ENCODE measurements at regions not wholly inside any gene's neighbourhood (a gene's known extent, or its start where the extent isn't known, plus 50 kb on each side); places are given as distances from the start of the nearest gene placed in this dataset.

DNA sequence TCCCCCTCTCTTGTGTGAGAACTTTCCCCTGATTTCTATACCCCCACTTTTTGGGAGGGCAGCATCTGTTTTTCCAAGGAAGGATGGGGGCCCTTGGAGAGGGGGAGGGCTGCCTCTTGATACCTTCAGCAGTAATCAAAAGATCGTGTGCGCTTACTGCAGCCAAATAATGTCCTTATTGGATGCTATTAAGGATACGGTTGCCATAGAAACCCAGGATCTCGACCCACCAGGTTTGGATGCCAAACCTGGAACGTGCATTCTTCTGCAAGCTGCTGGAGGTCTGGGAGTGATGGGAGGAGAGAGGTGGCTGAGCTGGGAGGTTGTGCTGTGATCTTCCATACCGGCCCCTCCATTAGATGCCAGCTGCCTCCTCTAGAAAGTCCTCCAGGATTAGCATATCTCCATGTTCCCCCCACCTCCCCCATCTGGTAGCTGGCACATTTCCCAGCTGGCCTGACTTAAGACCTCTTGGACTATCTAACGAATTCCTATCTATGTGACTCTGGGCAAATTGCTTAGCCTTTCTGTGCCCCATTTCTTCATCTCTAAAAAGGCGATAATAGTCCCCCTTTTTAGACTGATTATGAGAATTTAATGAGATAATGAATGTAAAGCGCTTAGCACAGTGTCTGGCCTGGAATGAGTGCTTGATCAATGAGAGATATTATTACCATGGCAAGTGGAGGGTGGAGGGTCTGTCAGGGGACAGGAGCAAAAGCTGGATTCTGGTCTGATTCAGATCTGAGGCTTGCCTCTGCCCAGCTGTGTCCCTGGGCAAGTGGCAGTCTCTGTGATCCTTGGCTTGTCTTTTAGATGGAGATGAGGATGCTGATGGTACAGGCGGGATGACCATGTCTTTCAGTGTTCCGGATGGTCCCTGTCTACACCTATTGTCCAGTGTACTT lies 78.5 kb upstream of the PCBD1 start:
- no peak for DNase-seq

DNA sequence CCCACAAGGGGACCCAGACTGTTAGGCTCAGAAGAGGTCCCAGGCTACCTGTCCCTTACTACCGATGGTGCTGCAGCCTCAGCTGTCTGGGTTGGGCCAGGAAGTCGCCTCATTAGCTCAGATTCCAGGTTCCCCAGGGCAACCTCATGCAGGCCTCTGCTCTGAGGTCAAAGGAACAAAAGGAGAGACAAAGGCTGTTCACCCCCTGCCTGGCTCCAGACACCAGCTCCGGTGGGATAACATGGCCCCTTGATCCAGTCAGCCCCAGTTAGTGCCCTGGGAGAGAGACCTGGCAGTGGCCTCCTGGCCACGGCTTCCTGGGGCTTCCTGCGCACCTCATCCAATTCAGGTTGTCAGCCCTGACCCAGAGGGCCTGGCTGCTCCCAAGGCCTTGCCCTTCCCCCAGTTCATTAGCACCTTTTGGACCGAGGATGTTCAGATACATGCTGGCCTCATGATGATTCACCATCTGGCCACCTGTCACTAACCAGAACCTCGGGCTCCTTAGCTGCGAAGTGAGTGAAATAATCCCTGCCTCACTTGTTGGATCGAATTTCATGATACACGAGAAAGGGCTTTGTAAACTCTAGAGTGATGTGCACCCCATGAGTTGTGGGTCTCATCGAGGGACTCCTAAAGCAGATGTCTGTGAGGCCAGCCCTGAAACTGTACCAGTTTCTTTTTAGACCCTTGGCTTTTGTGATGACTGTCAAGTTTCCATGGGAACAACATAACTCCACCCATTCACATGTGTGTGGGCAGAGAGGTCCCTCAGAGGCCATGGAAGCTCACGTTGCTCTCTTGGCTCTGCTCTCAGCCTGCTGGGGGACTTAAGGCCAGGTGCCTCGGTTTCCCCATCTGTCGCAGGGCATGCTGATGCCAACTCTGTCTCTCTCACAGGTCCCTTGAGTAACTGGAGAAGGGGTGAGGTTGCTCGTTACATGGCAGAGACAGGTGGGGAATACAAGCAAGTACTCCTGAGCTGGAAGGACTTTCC lies 79.5 kb upstream of the PCBD1 start:
- DNase-seq: no peak

DNA sequence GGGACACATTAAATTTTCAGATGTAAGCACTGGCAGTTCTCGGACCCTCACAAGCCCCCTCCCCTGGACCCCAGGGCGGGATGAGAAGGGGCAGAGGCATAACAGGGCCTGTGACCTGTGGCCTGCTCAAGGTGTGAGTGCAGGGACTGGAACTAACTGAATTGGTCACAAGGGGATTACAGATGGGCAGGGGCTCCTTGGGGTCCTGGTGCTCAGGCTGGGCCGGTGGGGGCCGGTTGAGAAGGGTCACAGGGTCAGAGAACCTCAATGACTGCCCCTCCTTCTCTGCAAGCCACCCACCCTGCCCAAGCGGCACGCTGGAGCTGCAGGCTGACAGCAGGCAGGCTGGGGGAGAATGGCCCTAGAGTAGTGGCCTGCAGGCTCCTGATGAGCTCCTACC lies 80.8 kb upstream of the PCBD1 start:
- DNase-seq: no peak

DNA sequence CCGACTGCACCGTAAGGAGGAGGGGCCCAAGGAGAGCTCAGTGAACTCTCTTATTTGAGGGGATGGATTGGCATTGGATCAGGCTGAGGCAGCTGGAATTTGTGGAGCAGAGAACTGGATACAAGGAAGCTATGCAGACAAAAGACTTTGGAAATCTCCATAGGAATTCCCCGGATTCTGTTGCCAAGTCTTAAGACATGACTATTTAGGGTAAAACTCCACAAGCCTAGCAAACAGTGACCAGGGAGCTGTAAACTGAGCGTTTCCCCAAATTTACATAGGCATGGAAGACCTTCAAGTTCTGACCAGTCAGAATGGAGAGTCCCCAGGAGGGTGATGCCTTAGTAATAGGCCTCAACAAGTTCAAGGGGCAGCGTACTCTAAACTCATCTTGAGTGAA lies 82.5 kb upstream of the PCBD1 start:
- no peak for DNase-seq

DNA sequence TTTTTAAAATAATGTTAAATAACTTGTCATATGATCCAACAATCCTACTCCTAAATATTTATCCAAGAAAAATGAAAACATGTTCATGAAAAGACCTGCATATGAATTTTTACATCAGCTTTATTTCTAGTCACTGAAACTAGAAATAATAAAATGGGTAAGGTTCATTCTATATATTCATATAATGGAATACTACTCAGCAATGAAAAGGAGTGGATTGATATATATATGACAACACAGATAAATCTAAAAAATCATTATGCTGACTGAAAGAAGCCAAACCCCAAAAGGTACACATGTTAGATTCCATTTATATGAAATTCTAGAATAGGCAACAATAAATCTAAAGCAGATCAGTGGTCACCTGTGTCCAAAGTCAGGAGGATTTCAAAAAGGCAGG lies 84.9 kb upstream of the PCBD1 start:
- no peak for DNase-seq

DNA sequence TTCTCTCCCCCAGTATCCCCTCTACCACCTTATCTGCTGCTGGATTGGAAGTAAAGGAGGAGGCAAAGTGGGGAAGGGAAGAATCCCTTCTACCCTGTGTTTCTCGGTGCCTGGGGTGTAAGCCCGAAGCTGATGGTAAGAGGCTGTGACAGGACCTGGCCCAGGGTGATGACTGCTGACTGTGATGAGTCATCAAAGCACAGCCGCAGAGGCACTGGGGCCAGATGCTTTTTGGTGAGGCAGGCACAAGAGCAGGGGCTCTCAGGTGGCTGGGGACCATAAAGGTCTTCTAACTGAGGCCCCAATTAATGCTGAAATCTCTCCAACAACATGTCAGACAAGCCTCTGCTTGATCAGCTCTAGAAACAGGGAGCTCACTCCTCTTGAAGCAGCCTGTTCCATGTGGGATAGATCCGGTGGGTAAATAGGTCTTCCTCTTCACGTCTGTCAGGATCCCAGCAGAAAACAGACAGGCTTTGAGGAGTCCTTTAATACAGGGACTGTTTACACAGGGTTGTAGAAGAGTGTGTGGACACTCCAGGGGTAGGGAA lies 86.1 kb upstream of the PCBD1 start:
- DNase-seq: no peak

DNA sequence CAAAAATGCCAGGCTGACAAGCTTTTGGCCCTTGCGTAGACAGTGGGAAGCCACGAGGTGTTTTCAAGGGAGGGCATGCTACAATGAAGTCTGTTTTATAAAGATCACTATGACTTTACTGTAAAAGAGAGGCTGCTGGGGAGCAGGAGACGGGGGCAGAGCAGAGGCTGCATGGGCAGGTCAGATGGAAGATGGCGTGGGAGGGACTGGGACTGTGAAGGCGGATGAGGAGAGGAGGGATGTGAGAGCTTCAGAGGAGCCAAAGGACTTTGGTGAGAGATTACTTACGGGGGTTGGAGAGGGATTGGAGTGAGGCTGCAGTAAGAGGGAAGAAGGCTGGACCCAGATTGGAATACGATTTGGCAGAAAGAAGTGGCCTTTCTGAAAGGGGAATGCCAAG lies 86.6 kb upstream of the PCBD1 start:
- no peak for DNase-seq

DNA sequence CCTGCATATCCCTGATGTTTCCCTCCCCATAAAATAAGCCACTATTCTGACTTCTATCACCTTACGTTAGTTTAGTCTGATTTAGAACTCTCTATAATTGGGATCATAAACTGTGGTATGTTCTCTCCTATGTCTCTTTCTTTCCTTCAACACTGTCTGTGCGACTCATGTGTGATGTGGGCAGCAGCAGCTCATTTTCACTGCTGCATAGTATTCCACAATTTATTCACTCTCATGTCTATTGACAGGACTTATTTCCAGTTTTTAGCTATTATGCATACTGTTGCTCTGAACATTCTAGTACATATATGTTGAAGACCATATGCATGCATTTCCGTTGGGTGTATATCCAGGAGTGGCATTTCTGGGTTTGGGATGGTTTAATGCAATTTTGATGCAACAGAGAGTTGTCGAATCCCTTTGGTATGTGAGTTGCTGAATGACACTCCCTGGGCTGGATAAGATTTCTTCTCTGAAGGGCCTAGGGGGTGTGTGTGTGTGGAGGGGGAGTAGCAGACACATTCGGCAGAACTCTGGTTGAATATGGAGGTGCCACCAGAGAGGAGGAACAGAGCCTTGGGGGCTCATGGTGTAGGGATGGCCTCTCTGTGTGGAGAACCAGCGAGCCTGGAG lies 87.8 kb upstream of the PCBD1 start:
- DNase-seq: no peak

DNA sequence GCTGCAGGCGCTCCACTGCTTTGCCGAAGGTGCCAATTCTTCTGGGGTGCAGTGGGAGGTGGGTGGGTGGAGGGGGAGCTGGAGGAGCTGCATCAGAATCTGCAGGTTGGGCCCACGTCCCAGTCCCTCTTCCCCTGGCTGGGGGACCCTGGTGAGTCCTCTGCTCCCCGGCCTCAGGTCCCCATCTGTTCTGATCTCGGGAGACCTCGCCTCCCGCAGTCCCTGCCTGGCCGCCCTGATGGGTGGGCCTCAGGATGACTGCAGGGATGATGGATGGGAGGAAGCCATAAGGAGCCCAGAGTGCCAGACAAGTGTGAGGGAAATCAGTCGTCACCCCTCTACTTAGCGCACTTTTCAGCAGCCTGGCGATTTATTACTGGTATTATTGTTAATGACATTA lies 89.3 kb upstream of the PCBD1 start:
- no peak for DNase-seq

DNA sequence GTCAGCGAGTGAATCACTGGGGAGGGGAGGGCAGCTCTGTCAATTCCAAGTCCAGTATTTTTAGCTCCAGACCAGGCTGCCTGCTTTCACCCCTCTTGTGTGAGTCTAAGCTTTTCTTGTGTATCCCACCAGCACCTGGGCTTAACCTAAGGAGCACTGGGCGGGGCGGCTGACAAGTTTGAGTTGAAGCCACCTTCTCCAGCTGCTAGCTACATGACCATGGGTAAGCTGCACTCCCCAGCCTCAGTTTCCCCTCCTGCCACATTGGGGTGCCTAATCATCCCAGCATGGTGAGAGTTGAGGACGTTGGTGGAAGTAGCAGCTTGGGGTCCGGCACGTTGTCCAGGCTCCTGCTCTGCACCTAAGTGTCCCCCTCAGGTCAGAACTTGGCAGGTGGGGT lies 89.8 kb upstream of the PCBD1 start:
- no peak for DNase-seq

DNA sequence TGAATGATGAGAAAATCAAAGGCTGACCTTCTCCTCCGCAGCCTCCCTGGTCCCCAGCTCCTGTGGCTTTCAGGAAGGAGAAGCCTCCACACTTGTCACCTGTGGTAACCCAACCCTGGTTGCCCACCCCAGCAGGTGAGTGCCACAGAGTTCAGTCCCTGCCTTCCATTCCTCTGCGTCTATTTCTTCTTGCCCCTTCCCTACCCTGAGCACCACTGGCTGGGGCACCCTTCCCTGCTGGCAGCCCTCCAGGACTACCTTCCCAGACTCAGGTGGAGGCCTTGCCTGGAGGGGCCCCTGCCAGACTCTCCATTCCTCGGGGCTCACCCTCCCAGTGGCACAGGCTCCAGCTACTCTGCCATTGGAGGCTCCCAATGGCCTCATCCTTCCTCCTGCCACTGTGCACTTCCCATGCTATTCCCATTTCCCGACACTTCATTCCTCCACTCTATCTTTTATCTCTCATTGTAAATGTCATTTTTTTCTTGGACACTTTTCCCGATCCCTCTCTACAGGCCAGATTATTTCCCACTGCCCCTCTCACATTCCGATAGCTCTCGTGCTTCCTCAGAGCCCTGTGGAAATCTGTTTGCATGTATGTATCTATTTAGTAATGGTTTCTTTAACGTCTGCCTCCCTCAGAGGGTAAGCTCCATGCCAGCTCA lies 90.6 kb upstream of the PCBD1 start:
- peak in 1 of 2 donors; percentile 9 for DNase-seq

DNA sequence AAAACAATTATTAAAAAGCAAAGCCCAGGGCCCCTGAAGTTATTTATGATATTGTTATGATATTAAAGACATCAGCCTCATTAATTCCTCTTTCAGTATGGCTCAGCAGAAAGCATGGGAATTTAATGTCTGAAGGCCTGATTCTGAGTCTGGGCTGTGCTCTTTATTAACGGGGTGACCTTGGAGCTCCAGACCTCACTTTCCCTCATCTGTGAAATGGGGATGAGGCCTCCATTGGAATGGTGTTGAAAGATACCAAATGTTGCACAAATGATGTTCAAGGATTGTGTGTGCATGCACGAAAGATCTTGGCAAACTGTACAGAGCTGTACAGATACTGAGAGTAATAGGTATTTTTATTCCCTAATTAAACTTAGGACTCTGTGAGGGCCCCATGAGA lies 92.3 kb upstream of the PCBD1 start:
- DNase-seq: no peak

DNA sequence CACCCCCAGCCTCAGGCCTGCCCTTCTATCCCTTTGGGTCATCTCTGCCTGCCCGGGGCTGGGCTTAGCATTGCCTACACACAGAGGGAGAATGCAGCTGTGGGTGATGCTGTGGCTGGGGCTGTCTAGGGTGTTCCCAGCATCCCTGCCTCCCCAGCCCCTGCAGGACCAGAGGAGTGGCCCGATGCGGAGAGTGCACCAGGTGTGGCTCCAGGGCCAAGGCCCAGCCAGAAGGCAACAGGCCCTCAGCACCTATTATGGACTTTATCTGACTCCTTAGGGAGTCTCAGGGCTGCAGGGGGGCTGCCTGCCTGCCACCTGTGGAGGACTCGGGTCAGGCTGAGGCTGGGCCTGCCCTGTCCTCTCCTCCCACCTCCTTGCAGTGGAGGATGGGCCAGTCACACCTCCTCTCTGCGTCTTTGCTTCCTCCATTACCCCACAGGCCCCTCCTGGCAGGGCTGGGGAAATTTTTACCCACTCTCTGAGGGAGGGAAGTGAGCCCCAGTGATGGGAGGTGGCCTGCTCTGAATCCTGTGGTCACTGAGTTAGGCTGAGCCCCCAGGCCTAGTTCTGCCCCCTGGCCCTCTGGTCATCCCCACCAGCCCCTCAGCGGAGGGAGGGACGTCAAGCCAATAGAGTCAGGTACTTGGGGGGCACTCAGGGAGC lies 92.9 kb upstream of the PCBD1 start:
- DNase-seq: no peak

DNA sequence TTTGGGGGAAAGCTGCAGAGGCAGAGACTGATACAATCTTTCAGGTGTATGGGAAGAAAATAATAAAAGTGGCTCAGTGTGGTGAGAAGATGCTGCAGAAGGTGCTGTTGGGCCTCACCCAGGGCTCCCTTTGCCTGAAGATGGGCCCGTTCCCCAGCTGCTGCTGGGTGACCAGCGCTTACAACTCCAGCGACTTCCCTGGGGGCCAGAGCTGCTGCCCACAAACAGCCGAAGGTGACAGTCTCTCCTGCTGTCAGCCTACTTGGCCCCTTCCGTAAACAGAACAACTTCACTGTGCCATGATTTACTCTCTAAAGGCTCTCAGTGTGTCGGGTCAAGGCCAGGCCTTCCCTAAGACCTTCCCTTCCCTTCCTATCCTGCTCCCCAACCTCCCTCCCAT lies 93.6 kb upstream of the PCBD1 start:
- DNase-seq: no peak

DNA sequence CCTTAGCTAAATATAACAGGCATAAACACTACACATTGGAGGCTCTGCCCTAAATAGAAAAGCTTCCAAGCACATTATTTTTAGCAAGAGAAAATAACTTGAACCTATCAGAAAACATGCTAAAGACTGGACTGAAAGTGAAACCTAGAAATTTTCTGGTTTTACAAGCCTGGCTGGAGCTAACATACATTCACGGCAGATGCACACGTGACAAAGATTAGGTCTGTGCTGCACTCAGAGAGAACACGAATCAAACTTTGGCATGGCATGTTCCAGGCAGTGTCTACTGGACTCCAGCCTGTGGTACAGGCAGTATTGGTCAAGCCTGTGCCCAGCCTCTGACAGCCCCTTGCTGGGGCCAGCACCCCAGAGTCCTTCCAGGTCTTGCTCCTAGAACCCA lies 94.1 kb upstream of the PCBD1 start:
- no peak for DNase-seq

DNA sequence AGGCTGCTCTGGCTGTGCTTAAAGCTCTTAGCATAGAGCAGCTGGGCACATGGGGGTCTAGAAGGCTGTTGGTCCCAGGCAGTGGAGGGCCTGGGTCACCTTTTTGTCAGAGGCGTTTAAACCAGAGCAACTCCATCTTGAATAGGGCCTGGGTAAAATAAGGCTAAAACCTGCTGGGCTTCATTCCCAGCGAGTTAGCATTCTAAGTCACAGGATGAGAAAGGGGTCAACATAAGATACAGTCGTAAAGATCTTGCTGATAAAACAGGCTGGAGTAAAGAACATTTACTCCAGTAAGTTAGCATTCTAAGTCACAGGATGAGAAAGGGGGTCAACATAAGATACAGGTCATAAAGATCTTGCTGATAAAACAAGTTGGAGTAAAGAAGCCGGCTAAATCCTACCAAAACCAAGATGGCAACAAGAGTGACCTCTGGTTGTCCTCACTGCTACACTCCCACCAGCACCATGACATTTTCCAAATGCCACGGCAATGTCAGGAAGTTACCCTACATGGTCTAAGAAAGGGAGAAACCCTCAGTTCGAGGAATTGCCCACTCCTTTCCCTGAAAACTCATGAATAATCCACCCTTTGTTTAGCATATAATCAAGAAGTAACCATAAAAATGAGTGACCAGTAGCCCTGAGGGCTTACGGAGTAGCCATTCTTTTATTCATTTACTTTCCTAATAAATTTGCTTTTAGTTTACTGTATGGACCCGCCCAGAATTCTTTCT lies 96.8 kb upstream of the PCBD1 start:
- DNase-seq: no peak

DNA sequence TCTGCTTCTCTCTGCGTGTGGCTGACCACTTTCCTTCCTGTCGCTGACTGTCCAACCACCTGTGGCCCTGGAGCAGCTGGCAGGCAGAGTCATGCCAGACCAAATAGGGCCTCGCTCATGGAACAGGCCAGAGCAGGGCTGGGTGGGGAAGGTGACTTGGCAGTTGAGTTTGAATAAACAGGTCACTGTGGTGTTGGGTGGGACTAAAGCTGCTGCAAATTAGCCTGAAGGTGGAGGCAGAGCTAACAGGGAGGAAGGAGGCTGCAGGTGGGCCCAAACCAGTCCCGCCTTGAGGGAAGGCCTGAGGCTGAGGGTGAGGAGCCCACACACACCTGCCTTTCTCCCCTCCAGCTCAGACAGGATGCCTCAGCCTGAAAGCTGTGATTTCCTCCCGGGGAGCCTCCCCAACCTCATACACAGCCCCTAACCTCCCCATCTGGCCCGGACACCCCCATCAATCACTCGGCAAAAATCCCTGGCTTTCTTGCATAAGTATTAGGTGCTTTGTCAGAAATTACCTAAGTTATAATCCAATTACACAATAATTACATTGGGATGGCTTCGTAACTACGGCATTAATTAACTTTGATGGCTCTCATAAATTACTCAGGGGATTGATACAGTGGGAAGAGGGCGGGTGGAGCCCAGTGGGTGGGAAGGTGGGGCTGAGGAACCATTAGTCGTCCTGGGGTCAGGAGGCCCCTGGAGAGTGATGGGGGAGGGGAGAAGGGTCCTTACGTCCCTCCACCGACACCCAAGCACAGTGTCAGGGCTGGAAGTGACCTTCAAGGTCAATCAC lies 97.7 kb upstream of the PCBD1 start:
- DNase-seq: no peak

DNA sequence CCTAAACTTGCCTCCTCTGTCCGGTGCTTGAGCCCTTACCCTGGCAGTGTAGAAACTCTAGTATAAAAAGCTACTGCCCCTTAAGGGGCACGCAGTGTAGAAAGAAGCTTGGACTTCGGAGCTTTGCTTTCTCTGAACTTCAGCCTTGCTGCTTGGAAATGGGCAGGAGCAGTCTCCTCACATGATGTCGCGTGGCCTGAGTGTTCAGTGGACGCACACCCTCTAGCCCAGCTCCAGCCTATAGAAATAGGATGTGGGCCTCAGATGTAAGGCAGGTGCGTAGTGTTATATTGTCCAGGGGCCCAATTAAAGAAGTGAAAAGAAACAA lies 98.2 kb upstream of the PCBD1 start:
- no peak for DNase-seq

DNA sequence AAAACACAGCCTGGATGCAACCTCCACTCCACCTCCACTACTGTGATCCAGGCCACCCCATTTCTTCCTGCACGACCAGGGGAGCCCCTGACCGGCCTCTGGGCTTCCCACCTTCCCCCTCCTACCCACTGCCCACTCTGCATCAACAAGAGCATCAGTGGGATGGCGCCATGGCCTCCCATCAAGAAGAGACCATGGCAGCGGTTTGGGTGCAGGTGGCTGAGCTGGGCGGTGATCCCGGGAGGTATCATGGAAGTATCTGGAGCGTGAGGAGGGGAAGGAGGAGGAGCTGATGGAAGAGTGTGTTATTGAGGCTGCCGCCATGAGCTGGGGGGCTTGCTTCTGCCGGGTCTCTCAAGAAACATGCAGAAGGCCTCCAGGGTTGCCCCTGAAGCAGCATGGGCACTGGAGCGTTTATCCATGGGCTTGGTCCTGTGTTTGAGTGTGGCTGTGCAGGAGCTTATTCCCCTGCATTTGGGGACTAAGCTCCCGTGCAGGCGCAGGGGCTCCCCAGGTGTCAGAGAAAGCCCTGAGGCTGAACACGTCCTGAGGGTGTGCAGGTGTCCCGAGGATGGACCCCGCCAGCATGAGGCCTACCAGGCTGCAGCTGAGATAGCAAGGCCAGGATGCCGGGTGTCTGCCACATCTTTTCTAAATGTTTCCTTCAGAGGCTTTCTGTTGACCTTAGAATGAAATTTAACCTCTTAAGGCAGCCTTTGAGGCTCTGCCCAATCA lies 99.2 kb upstream of the PCBD1 start:
- DNase-seq: no peak
